ENCODE measurements at regions not wholly inside any gene's neighbourhood (a gene's known extent, or its start where the extent isn't known, plus 50 kb on each side); places are given as distances from the start of the nearest gene placed in this dataset.

DNA sequence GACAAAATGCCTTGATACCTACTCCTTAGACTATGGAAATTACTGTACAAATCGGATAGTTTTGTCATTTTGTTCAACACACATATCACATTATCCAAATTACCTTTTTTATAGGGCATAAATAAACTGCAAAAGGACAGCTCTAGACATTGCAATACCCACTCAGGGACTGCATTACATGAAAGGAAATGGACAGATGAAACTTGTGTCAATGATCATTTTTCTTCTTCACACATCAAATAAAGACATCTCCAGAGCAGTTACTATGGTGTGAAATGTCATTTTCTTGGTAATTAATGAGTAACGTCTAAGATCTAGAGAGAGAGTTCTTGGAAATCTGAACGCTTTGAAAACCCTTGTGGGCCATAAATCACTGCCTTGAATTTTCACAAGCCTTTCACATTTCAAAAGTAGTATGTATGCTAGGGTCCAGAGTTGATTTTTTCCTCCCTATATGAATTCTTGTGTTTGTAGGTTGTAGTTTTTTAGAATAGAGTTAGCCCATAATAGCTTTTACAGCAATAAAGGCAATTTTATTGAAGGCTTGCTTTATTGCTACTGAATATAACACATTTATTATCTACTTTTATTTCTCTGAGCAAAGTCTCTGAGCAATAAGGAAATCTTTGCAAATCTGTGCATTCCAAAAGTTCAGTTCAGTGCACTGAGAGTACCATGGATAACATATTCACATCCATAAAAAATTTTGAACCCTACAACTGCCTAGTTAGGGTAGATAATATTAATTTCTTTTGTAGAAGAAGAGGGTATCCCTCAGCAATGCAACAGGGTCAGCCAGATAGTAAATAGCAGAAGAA is 358.0 kb upstream of the PCSK5 start:
- ATAC-seq: no peak

DNA sequence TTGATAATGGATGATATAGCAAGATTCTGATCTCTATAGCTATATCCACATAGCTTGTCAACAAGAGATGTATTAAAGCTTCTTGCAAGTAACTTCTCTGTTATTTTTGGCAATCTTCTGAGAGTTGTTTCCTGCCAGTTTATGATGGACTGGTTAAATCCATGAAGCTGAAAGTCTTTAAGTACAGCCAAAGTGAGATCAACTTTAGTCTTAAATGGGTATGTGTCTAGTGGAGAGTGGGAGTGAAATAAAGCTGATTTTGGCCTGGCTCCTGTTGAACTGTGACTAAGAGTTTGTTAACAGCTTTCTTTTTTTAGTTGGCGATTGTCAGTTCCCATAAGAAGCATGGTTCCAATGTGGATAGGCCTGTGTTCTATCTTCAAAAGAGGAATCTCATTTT is 350.9 kb upstream of the PCSK5 start:
- no peak for TF ChIP-seq RARB (CRISPR knock-in tag; IDR thresholded peaks at IDR 0.05)
- no peak for ATAC-seq

More for the DNA sequence above, 358.0 kb upstream of the PCSK5 start:
- TF ChIP-seq RARB (CRISPR knock-in tag; IDR thresholded peaks at IDR 0.05) (no peak), PPARA (CRISPR knock-in tag; IDR thresholded peaks at IDR 0.05; ENCODE audit: borderline replicate concordance) (no peak), ZC3H10 (CRISPR knock-in tag; IDR thresholded peaks at IDR 0.05) (no peak), TOX (CRISPR knock-in tag; IDR thresholded peaks at IDR 0.05; ENCODE audit: borderline replicate concordance) (no peak), ARNTL (CRISPR knock-in tag; IDR thresholded peaks at IDR 0.05; ENCODE audit: borderline replicate concordance, low read depth) (no peak), CSDC2 (CRISPR knock-in tag; IDR thresholded peaks at IDR 0.05) (no peak), ESRRG (CRISPR knock-in tag; IDR thresholded peaks at IDR 0.05) (no peak), GLIS3 (CRISPR knock-in tag; IDR thresholded peaks at IDR 0.05) (no peak), TCF4 (CRISPR knock-in tag; IDR thresholded peaks at IDR 0.05; ENCODE audit: borderline replicate concordance) (no peak), ISL1 (CRISPR knock-in tag; IDR thresholded peaks at IDR 0.05) (no peak), ZNF70 (CRISPR knock-in tag; IDR thresholded peaks at IDR 0.05) (no peak), OSR1 (CRISPR knock-in tag; IDR thresholded peaks at IDR 0.05) (no peak)
- TF ChIP-seq, protein P1, sequence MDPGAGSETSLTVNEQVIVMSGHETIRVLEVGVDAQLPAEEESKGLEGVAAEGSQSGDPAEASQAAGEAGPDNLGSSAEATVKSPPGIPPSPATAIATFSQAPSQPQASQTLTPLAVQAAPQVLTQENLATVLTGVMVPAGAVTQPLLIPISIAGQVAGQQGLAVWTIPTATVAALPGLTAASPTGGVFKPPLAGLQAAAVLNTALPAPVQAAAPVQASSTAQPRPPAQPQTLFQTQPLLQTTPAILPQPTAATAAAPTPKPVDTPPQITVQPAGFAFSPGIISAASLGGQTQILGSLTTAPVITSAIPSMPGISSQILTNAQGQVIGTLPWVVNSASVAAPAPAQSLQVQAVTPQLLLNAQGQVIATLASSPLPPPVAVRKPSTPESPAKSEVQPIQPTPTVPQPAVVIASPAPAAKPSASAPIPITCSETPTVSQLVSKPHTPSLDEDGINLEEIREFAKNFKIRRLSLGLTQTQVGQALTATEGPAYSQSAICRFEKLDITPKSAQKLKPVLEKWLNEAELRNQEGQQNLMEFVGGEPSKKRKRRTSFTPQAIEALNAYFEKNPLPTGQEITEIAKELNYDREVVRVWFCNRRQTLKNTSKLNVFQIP (CRISPR knock-in tag; IDR thresholded peaks at IDR 0.05; ENCODE audit: borderline replicate concordance, low read depth): no peak
- TF ChIP-seq, protein P2, sequence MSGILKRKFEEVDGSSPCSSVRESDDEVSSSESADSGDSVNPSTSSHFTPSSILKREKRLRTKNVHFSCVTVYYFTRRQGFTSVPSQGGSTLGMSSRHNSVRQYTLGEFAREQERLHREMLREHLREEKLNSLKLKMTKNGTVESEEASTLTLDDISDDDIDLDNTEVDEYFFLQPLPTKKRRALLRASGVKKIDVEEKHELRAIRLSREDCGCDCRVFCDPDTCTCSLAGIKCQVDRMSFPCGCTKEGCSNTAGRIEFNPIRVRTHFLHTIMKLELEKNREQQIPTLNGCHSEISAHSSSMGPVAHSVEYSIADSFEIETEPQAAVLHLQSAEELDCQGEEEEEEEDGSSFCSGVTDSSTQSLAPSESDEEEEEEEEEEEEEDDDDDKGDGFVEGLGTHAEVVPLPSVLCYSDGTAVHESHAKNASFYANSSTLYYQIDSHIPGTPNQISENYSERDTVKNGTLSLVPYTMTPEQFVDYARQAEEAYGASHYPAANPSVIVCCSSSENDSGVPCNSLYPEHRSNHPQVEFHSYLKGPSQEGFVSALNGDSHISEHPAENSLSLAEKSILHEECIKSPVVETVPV (CRISPR knock-in tag; IDR thresholded peaks at IDR 0.05): no peak
- TF ChIP-seq, protein P3, sequence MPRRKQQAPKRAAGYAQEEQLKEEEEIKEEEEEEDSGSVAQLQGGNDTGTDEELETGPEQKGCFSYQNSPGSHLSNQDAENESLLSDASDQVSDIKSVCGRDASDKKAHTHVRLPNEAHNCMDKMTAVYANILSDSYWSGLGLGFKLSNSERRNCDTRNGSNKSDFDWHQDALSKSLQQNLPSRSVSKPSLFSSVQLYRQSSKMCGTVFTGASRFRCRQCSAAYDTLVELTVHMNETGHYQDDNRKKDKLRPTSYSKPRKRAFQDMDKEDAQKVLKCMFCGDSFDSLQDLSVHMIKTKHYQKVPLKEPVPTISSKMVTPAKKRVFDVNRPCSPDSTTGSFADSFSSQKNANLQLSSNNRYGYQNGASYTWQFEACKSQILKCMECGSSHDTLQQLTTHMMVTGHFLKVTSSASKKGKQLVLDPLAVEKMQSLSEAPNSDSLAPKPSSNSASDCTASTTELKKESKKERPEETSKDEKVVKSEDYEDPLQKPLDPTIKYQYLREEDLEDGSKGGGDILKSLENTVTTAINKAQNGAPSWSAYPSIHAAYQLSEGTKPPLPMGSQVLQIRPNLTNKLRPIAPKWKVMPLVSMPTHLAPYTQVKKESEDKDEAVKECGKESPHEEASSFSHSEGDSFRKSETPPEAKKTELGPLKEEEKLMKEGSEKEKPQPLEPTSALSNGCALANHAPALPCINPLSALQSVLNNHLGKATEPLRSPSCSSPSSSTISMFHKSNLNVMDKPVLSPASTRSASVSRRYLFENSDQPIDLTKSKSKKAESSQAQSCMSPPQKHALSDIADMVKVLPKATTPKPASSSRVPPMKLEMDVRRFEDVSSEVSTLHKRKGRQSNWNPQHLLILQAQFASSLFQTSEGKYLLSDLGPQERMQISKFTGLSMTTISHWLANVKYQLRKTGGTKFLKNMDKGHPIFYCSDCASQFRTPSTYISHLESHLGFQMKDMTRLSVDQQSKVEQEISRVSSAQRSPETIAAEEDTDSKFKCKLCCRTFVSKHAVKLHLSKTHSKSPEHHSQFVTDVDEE (CRISPR knock-in tag; IDR thresholded peaks at IDR 0.05): no peak

DNA sequence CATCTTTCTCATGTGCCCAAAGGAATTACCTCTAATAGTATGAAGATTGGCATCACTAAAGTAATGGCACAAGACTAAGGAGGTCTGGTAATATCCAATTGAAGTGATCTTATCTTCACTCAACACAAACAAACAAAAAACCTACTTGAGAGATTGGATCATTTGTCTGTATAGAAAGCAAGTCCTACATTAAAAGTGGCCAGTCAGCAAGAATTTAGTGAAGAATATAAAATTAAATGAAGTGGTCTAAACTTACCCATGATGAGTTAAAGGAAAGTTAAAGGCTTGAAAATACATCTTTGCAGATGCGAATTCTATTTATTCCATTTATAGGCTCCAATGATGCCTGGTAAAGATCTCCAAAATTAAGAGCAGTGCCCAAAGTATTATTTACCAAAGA is 350.3 kb upstream of the PCSK5 start:
- no peak for ATAC-seq
- TF ChIP-seq ZNF8 (CRISPR knock-in tag; IDR thresholded peaks at IDR 0.05): no peak

DNA sequence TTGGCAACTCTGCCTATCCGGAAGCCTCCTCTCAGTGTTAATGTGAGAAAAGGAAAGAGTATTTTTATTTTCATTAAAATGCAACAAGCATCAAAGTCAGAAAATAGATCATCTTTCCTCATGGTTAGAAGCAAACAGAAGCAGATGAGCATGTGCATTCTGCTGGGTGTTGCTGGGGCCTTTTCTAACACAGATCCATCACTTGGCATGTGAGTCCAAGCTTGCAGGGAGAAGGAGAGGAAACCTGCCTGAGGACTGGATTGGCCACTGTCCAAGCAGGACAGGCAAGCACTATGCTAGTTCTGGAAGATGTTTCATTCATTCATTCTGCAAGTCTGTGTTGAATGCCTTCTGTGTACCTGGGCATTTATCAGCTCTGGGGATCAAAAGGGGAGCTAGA is 348.7 kb upstream of the PCSK5 start:
- ATAC-seq: no peak
- TF ChIP-seq, protein P4, sequence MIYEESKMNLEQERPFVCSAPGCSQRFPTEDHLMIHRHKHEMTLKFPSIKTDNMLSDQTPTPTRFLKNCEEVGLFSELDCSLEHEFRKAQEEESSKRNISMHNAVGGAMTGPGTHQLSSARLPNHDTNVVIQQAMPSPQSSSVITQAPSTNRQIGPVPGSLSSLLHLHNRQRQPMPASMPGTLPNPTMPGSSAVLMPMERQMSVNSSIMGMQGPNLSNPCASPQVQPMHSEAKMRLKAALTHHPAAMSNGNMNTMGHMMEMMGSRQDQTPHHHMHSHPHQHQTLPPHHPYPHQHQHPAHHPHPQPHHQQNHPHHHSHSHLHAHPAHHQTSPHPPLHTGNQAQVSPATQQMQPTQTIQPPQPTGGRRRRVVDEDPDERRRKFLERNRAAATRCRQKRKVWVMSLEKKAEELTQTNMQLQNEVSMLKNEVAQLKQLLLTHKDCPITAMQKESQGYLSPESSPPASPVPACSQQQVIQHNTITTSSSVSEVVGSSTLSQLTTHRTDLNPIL (CRISPR knock-in tag; IDR thresholded peaks at IDR 0.05; ENCODE audit: low read depth): no peak
- no peak for TF ChIP-seq TCF4 (CRISPR knock-in tag; IDR thresholded peaks at IDR 0.05; ENCODE audit: borderline replicate concordance)
- TF ChIP-seq, protein P2 (CRISPR knock-in tag; IDR thresholded peaks at IDR 0.05): no peak
- no peak for TF ChIP-seq OSR1 (CRISPR knock-in tag; IDR thresholded peaks at IDR 0.05)

All from SK-N-SH treated with all-trans-retinoic acid at 6 μM for 48 hours (cell line).